NCI-H526 treated with DMSO at 0.1 percent for 48 hours (cell line): ENCODE measurements at regions not wholly inside any gene's neighbourhood (a gene's known extent, or its start where the extent isn't known, plus 50 kb on each side); places are given as distances from the start of the nearest gene placed in this dataset.
A peak's percentile ranks its signal among the peaks of the same experiment; 100 is the strongest.
"Not testable (repeated sequence)": the region's sequence is repeated elsewhere in the genome, so short reads cannot be mapped to it uniquely, and the experiment has no call there.

Experiments
- DNase-seq: peaks from one replicate; lab custom pipeline; 2025; lab: John Stamatoyannopoulos, UW

GRCh38 chr11:96706761-96707160, 316.9 kb downstream of the JRKL start:
- DNase-seq, result no peak

- DNase-seq, result peak; percentile 31
These were observed 317.5 kb downstream of the JRKL start for GRCh38 chr11:96707273-96707672.

GRCh38 chr11:96708219-96708878, 318.5 kb downstream of the JRKL start:
- no peak for DNase-seq

- no peak for DNase-seq
These were observed 323.5 kb downstream of the JRKL start for GRCh38 chr11:96713301-96713700.

GRCh38 chr11:96714689-96715088, 324.9 kb downstream of the JRKL start:
- DNase-seq, result no peak

- no peak for DNase-seq
These were observed 325.4 kb downstream of the JRKL start for GRCh38 chr11:96715208-96715607.

- no peak for DNase-seq
These were observed 346.8 kb downstream of the JRKL start for GRCh38 chr11:96736601-96737000.

GRCh38 chr11:96738311-96738710, 348.5 kb downstream of the JRKL start:
- DNase-seq, result no peak

GRCh38 chr11:96741068-96741467, 351.3 kb downstream of the JRKL start:
- DNase-seq, result no peak

- DNase-seq, result no peak
These were observed 354.9 kb downstream of the JRKL start for GRCh38 chr11:96744697-96745096.

- no peak for DNase-seq
These were observed 359.0 kb downstream of the JRKL start for GRCh38 chr11:96748639-96749370.

GRCh38 chr11:96751807-96752206, 362.0 kb downstream of the JRKL start:
- not testable (repeated sequence) for DNase-seq

GRCh38 chr11:96752221-96752620, 362.4 kb downstream of the JRKL start:
- DNase-seq, result no peak

- no peak for DNase-seq
These were observed 364.2 kb downstream of the JRKL start for GRCh38 chr11:96753997-96754396.

- DNase-seq, result no peak
These were observed 365.4 kb downstream of the JRKL start for GRCh38 chr11:96755209-96755608.

- DNase-seq, result no peak
These were observed 365.9 kb downstream of the JRKL start for GRCh38 chr11:96755752-96756151.

GRCh38 chr11:96758957-96759356, 369.1 kb downstream of the JRKL start:
- no peak for DNase-seq

- no peak for DNase-seq
These were observed 370.5 kb downstream of the JRKL start for GRCh38 chr11:96760306-96760705.

- DNase-seq, result no peak
These were observed 371.0 kb downstream of the JRKL start for GRCh38 chr11:96760815-96761214.

GRCh38 chr11:96761451-96761850, 371.6 kb downstream of the JRKL start:
- DNase-seq, result no peak

GRCh38 chr11:96763244-96763643, 373.4 kb downstream of the JRKL start:
- no peak for DNase-seq

GRCh38 chr11:96778272-96778671, 388.5 kb downstream of the JRKL start:
- no peak for DNase-seq

- no peak for DNase-seq
These were observed 389.2 kb downstream of the JRKL start for GRCh38 chr11:96779030-96779429.

- no peak for DNase-seq
These were observed 391.3 kb downstream of the JRKL start for GRCh38 chr11:96781082-96781481.
